SK-N-MC (cell line): ENCODE measurements at regions not wholly inside any gene's neighbourhood (a gene's known extent, or its start where the extent isn't known, plus 50 kb on each side); places are given as distances from the start of the nearest gene placed in this dataset.

ENCODE experiments used
- EZH2 ChIP-seq: fragments of 200-600 bp; sonication (generic); IDR thresholded peaks from one replicate; pipeline ENCODE4 v1.6.1; 2017; ENCODE audit warnings: antibody characterized with exemption
- FOXP2 ChIP-seq: optimal IDR thresholded peaks from 2 replicates; pipeline ENCODE3; 2011; ENCODE audit warnings: mild to moderate bottlenecking, moderate library complexity; ENCODE audit not compliant: insufficient read depth; ENCODE audit errors: extremely low read length, control extremely low read depth
- POLR2AphosphoS5 ChIP-seq: IDR thresholded peaks from 2 replicates; pipeline ENCODE4 v1.6.1; 2012; ENCODE audit warnings: mild to moderate bottlenecking, low read depth, low read length, borderline replicate concordance

DNA sequence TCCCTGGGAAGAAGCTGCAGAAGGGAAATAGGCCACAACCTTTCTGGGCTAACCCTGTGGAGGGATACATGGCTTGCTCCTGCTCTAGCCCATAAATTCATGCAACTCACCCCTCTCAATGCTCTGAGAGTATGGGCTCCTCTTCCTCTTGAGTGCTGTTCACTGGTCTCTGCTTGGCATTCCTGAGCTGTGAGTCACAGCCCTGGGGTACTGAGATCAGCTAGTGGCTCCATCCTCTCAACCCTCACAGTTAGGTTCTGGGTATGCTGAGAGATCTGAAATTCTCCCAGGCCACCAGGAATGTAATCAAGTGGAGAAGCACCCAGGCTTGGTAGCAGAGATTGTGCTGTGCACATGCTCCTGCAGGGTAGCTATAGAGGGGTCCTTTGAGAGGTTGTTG is 60.6 kb upstream of the SPANXN2 start:
- TF ChIP-seq EZH2 (no peak), POLR2AphosphoS5 (no peak), FOXP2 (no peak)
